GM18520 (cell line): ENCODE measurements at regions not wholly inside any gene's neighbourhood (a gene's known extent, or its start where the extent isn't known, plus 50 kb on each side); places are given as distances from the start of the nearest gene placed in this dataset.

Experiments
- ATAC-seq: cut with Tn5 transposase; IDR thresholded peaks from one replicate; pipeline ENCODE4 v1.9.1; 2021; ENCODE audit not compliant: unreplicated experiment

DNA sequence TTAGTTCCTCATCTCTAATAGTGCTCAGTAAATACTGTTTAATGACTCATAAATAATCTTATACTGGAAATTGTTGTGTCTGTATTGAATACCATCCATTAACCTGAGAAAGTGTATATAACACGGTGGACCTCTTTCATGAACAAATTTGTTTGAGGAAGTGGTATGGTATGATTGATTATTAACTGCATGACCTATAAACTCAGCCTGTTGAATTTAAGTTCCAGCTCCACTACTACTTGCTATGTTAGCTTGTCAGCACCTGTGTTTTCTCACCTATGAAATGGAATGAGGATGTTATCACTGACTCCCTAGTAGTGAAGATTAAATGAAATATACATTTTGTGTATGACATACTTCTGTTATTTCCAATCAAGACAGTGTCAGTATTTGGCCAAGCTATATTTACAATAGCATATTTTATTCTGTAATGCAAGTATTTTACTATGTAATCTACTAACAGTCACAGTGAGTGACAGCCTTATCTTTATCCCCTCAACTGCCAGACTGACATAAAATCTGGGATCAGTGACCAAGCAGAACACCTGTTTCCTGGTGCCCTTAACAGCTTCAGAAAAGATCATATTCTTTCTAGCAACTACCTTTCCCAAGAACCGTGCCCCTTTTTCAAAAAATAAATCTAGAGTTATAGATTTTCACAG lies 77.3 kb upstream of the ITGA1 start:
- ATAC-seq = peak; percentile 41

DNA sequence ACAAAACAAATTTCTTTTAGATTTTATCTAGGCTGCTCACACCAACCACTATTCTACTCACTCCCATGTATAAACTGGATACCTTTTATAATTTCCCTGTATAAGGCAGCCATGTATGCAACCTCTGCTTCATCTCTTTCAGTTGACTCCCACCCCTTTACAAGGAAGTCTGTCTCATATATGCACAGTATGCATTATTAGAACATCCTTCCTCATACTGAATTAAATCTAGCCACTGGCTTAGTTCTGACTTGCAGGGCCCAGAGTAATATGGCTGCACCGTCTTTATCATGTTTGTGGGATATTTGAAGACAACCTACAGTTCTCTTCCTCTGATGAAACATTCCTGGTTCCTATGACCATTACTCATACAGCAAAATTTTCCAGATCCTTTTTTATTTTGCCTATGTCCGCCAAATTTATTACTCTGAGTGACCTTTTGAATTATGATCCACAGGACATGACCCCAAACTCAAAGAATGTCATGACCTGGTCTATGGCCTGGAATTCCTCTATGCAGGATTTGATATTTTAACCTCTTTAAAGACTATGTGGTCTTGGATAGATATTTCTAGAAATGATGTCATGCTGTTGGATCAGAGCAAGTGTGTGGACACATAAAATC lies 76.6 kb upstream of the ITGA1 start:
- no peak for ATAC-seq

DNA sequence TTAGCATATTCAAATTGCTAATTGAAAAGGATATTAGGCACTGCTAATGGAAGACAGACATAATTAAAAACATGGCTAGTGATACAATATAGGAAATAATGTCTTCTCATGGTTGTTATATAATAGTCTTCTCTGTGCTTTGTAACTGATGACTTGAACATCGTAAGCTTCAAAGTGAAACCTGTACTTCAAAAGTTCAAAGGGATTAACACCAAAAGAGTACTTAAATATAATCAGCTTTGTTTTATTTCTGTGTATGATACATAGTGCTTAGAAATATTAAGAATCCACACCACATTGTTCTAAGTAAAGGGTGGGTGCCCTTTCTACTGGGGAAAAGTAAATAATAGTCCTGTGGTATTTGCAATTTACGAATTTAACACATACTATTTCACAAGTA lies 75.4 kb upstream of the ITGA1 start:
- ATAC-seq = no peak

- peak; percentile 73 for ATAC-seq
These were observed 62.5 kb upstream of the ITGA1 start for GRCh38 chr5:52725065-52725746.

DNA sequence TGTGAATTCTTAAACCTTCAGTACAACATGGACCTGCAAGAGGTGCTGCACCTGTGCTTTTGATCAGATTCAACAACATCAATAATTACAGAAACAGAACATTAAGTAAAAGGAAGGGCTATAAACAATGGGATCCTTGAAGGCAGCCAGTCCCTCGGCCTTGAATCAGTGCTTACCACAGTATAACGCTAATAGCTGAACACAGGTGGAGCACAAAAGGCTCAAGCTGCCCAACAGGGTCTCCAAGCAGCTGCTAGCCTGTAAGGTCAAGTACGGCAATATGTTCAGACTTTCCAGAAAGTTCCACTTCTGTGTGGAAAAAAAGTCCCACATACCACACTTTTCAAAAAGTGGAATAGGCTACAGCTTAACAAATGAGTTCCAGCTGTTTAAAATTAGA lies 61.9 kb upstream of the ITGA1 start:
- peak; percentile 3 for ATAC-seq

DNA sequence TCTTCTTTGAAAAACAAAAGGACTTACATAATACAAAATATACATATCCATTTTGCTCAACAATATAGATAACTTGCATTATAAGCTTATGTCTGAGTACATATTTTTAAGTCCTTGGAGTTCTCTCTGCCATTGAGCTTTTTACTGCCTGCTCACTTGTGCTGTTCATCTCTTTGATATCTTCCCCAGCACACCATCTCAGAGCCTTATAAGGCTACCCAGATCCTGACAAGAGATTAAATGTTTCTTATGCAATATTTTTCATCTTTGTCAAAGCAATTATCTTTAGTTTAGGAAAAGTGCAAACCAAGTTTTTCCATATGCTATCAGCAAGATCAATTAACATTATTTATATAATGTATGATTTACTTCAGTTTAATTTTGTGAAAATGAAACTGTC lies 60.7 kb upstream of the ITGA1 start:
- ATAC-seq = no peak

GRCh38 chr5:52727576-52727975 lies 60.1 kb upstream of the ITGA1 start:
- ATAC-seq = no peak

- ATAC-seq = no peak
These were observed 59.5 kb upstream of the ITGA1 start for GRCh38 chr5:52728224-52728623.

DNA sequence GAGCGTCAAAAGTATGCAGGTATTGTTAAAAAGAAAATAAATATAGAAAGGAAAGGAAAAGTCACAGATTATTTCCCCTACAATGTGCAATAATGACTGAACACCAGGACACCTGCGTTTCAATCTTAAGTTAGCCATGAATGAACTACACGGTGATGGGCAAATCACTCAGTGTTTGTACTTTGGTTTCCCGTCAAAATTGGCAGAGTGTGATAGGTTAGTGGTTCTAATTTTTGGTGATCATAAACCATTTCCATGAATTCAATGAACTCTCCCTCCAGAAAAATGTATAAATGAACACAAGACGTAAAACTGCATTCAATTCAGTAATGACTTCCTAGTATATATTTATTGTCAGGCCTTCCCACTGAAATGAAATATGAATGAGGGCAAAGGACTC lies 59.0 kb upstream of the ITGA1 start:
- no peak for ATAC-seq

- ATAC-seq = no peak
These were observed 56.3 kb upstream of the ITGA1 start for GRCh38 chr5:52731274-52732027.

DNA sequence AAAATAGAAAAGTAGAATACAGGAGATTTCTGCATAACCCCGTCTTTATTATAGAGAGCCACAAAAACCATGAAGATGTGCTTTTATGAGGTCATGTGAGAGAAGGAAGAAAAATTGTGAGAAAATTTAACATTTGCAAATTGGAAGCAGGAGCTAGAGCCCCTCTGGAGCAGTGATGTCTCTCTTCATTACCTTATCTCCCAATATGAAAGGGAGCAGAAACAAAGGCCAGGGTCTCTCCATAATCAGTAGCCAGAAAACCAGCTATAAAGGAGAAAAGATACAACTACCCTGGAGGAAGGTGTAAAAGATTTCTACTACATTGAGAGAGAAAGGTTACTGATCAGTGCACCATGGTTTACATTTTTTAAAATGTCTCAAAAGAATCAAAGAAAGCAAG lies 53.2 kb upstream of the ITGA1 start:
- no peak for ATAC-seq

- ATAC-seq = no peak
These were observed 52.6 kb upstream of the ITGA1 start for GRCh38 chr5:52735139-52735538.
